NT2/D1 (cell line): ENCODE measurements at regions not wholly inside any gene's neighbourhood (a gene's known extent, or its start where the extent isn't known, plus 50 kb on each side); places are given as distances from the start of the nearest gene placed in this dataset.
A peak's percentile ranks its signal among the peaks of the same experiment; 100 is the strongest.

Experiments used
- DNase-seq: peaks from one replicate; pipeline ENCODE4 v3.0.0-alpha.2; 2011; ENCODE audit warnings: low read depth, low spot score
- H3K27me3 ChIP-seq: 2 replicates; pipeline ENCODE4 v1.6.0; 2011; ENCODE audit warnings: mild to moderate bottlenecking; ENCODE audit not compliant: insufficient read length, insufficient read depth
- H3K36me3 ChIP-seq: 2 replicates; pipeline ENCODE4 v1.6.1; 2011; ENCODE audit warnings: mild to moderate bottlenecking, low read length, mixed read lengths; ENCODE audit not compliant: insufficient read depth, insufficient read length
- H3K4me1 ChIP-seq: 2 replicates; pipeline ENCODE4 v1.5.1; 2011; ENCODE audit not compliant: insufficient read depth, insufficient read length
- H3K4me3 ChIP-seq: 2 replicates; pipeline ENCODE4 v1.5.1; 2011; ENCODE audit warnings: low read depth; ENCODE audit not compliant: insufficient read length
- H3K9ac ChIP-seq: 2 replicates; pipeline ENCODE4 v1.6.0; 2011; ENCODE audit warnings: low read depth; ENCODE audit not compliant: insufficient read length
- H3K9me3 ChIP-seq: 2 replicates; pipeline ENCODE4 v1.5.1; 2011; ENCODE audit warnings: mild to moderate bottlenecking, low read length; ENCODE audit not compliant: insufficient read depth
- SUZ12 ChIP-seq: IDR thresholded peaks from 2 replicates; pipeline ENCODE4 v1.6.1; 2011; ENCODE audit not compliant: insufficient read length, insufficient read depth; ENCODE audit errors: extremely low read depth
- YY1 ChIP-seq: IDR thresholded peaks from 2 replicates; pipeline ENCODE4 v1.6.1; 2011; ENCODE audit not compliant: insufficient read length, insufficient read depth
- ZNF274 ChIP-seq: IDR thresholded peaks from 2 replicates; pipeline ENCODE4 v1.6.1; 2011; ENCODE audit warnings: mild to moderate bottlenecking, low read depth, low read length

DNA sequence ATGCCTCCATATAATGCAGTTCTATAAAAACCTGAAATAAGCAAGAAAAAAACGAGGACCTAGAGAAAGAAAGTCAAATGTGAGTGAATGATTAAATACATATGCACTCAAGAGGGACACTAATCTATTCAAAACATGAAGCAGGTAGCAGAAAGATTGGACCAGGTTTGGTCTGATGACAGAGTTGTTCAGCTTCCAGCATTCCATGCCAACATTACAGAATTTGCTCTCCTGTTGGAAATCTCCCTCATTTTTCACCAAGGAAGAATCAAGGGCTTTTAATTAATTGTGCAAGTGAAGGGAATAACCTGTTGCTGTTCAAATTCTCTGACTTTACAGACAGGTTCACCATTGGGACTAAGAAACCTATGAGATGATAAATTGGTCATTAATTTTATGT, 379.0 kb upstream of the RASGEF1B start:
- DNase-seq, result no peak
- Histone ChIP-seq H3K4me3 (no peak overlapping the region), H3K9me3 (peaks cover 18% of the 10 kb centered on the region; the same call in 1 of the 2 replicates), H3K27me3 (no peaks in the 10 kb centered on the region), H3K4me1 (no peaks in the 10 kb centered on the region), H3K9ac (no peak overlapping the region), H3K36me3 (no peaks in the 10 kb centered on the region)
- TF ChIP-seq ZNF274, result no peak
- no peak for TF ChIP-seq SUZ12
- no peak for TF ChIP-seq YY1

DNA sequence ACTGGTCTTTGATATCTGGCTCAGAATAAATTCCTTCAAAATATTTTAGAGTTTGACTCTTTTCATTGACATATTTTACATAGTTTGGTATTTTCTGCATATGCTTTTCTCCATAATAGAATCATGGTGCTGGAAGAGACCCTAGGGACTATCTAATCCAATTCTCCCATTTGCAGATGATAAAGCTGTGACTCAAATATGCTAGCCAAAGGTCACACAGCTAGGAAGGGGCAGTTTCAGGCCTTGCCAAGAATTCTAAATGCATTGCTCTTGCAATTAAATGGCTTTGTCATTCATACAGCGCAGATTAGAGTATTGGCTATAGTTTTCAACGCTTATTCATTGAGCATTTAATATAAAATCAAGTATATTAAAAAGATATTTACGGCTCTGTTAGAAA, 374.1 kb upstream of the RASGEF1B start:
- no peak for TF ChIP-seq YY1
- no peak for TF ChIP-seq SUZ12
- TF ChIP-seq ZNF274, result no peak
- Histone ChIP-seq H3K9me3 (no peaks in the 10 kb centered on the region), H3K4me1 (no peaks in the 10 kb centered on the region), H3K27me3 (no peaks in the 10 kb centered on the region), H3K9ac (no peak overlapping the region), H3K36me3 (no peaks in the 10 kb centered on the region), H3K4me3 (no peak overlapping the region)
- DNase-seq, result no peak

DNA sequence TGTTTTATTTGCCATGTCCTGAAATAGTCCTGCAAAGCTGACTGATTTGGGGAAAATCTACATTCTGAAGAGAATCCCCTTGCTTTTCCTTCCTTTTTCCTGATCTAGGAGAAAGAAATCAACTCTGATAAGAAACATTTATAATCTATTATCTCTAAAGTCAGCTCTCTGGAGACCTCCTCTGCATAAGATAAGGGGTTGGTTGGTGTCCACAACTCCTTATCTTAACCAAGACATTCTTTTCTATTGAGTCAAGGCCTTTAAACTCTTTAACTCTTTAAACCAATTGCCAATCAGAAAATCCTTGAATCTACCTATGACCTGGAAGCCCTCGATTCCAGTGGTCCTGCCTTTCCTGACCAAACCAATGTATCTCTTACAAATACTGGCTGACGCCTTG, 373.6 kb upstream of the RASGEF1B start:
- no peaks in the 10 kb centered on the region for H3K4me1 ChIP-seq
- H3K27me3 ChIP-seq, result no peaks in the 10 kb centered on the region
- TF ChIP-seq SUZ12 (no peak), YY1 (no peak), ZNF274 (no peak)
- DNase-seq, result no peak
- H3K36me3 ChIP-seq, result no peaks in the 10 kb centered on the region
- H3K9ac ChIP-seq, result no peak overlapping the region
- no peaks in the 10 kb centered on the region for H3K9me3 ChIP-seq
- no peak overlapping the region for H3K4me3 ChIP-seq

DNA sequence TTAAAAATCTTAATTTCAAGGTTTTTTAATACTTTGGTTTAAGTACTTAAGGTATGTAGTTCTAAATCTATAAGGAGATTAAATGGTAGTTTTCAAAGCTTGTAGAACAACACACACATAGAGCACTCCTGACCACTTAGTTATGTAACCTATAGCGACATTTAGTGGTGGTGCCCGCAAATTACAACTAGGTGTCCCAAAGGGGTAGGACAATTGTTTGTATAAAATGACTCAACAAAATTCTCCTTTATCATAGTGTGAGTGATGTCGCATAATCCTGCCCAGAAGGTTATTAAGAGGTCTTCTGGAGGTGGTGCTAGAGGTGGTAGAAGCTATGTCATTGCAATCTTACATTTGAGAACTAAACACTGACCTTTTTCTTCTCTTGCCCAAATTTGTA, 373.0 kb upstream of the RASGEF1B start:
- no peaks in the 10 kb centered on the region for H3K4me1 ChIP-seq
- no peak for TF ChIP-seq YY1
- TF ChIP-seq ZNF274, result no peak
- no peak for TF ChIP-seq SUZ12
- H3K9ac ChIP-seq, result no peak overlapping the region

DNA sequence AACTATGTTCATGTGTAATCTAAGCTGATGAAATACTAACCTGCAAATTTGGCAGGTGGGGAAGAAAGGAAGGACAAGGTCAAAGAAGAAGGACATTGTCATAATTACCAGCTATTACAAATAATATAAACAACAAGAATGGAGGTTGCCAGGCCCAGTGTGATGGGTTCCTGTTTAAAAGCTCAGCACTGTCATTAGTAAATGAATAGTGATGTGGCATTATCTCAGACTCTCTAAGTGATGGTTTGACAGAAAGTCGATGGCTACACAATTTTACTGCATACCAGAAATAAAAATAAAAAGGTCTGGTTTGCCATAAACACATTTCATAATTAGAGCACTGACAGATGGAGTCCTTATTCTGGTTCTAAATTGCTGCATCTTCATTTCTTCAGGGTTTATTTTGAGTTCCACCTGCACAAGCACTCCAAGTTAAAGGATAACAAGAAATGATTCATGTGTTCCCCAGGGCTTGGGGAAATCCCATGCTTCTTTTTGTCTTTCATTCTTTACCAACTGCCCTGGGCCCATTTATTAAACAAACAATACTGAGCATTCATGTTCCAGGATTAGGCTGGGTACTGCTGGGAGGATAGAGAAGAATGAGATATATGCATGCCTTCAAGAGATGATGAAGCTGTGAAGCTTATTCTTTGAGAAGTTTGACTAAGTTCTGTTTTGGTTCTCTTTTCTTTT, 367.8 kb upstream of the RASGEF1B start:
- Histone ChIP-seq H3K27me3 (no peaks in the 10 kb centered on the region), H3K4me3 (no peak overlapping the region), H3K4me1 (no peaks in the 10 kb centered on the region), H3K9me3 (no peaks in the 10 kb centered on the region), H3K9ac (no peak overlapping the region), H3K36me3 (no peaks in the 10 kb centered on the region)
- TF ChIP-seq YY1, result no peak
- TF ChIP-seq ZNF274, result no peak
- no peak for TF ChIP-seq SUZ12
- DNase-seq, result no peak

More for the DNA sequence above, 373.0 kb upstream of the RASGEF1B start:
- DNase-seq, result peak; percentile 50
- H3K9me3 ChIP-seq, result no peaks in the 10 kb centered on the region
- H3K4me3 ChIP-seq, result no peak overlapping the region
- H3K27me3 ChIP-seq, result no peaks in the 10 kb centered on the region
- no peaks in the 10 kb centered on the region for H3K36me3 ChIP-seq

DNA sequence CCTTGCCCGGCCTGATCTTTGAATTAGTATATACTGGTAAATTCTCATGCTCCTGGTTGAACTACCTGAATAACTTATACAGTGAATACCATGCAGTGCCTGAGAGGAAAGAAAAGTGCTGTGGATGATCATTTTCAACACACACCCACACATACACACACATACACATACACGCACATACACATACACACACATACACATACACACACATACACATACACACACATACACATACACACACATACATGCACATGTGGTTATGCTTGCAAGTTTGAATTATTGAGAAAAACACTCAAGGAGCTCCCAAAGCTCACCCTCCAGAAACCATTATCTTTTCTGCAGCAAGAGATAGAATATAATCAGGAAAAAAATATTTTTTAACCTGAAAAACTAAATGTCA, 366.9 kb upstream of the RASGEF1B start:
- TF ChIP-seq SUZ12 (no peak), YY1 (no peak), ZNF274 (no peak)
- no peak overlapping the region for H3K9ac ChIP-seq

DNA sequence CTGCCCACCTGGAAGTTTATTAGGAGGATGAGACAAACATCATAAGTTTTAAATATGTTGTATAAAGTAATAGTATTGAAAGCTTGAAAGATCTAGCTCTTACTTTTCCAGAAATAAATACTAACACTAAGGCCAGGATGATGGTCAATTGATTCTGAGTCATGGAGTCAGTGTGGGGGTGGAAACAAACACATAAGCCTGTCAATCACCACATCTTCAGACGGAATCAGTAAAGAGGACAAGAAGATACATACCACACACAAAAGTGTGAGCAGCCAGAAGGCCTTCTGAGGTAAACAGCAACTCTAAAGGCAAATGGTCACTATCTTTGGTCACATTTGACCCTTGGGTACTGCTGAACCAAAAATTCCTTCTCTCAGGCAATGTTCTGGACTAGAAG, 365.0 kb upstream of the RASGEF1B start:
- DNase-seq, result no peak
- Histone ChIP-seq H3K4me1 (no peaks in the 10 kb centered on the region), H3K36me3 (no peaks in the 10 kb centered on the region), H3K9ac (no peak overlapping the region), H3K4me3 (no peak overlapping the region), H3K9me3 (no peaks in the 10 kb centered on the region), H3K27me3 (no peaks in the 10 kb centered on the region)
- TF ChIP-seq SUZ12 (no peak), ZNF274 (no peak), YY1 (no peak)

More for the DNA sequence above, 366.9 kb upstream of the RASGEF1B start:
- H3K27me3 ChIP-seq, result no peaks in the 10 kb centered on the region
- no peaks in the 10 kb centered on the region for H3K9me3 ChIP-seq
- H3K36me3 ChIP-seq, result no peaks in the 10 kb centered on the region
- H3K4me3 ChIP-seq, result no peak overlapping the region
- no peaks in the 10 kb centered on the region for H3K4me1 ChIP-seq
- DNase-seq, result no peak

DNA sequence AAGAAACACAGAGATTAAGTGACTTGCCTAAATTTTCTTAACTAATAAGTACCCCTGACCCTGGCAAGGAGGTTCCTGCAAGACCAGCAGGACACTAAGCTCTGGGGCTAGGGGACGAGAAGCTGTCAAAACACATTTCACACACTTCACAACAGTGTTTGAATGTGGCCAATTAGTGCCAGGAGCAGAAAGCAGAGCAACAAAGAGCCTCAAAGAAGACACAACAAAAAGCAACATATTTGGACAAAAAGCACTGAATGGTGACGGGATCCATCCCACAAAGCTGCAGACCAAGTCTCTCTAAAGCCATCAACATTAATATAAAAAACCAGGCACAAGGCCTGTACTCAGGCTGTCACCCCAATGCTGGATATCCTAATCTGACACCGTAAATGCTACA, 361.9 kb upstream of the RASGEF1B start:
- TF ChIP-seq YY1, result no peak
- TF ChIP-seq ZNF274, result no peak
- TF ChIP-seq SUZ12, result no peak
- Histone ChIP-seq H3K27me3 (no peaks in the 10 kb centered on the region), H3K9ac (no peak overlapping the region), H3K36me3 (no peaks in the 10 kb centered on the region), H3K9me3 (no peaks in the 10 kb centered on the region), H3K4me1 (no peaks in the 10 kb centered on the region), H3K4me3 (no peak overlapping the region)
- DNase-seq, result no peak
